ENCODE measurements at regions not wholly inside any gene's neighbourhood (a gene's known extent, or its start where the extent isn't known, plus 50 kb on each side); places are given as distances from the start of the nearest gene placed in this dataset.

DNA sequence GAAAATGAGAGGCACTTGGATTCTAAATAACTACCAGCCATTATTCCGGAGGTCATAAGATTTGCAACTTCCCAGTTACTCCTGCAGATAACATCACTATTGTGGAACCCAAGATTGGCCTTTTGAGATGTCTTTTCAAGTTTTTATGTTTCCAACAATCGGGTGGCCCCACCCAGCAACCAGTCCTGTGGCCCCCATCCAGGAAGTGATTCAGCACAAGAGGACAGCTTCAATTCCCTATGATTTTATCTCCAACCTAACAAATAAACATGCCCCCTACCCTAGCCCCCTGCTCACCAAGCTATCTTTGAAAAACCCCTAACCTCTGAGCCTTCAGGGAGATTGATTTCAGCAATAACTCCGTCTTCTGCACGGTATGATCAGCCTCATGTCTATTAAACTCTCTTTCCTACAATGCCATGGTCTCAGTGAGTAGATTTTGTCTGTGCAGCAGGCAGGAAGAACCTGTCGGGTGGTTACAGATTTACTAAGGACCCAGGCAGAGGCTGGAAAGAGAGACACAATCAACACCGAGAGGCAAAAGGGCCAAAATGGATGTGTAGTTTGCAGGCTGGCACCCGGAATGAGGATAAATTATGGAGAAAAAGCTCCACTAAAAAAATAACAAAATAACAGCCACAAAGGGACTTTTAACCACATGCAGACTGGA, 83.9 kb upstream of the UNC5B start:
- no peaks in the 10 kb centered on the region for H3K4me1 ChIP-seq (ENCODE audit: low read depth, poor library complexity, severe bottlenecking)
- no peaks in the 10 kb centered on the region for H4K20me1 ChIP-seq (ENCODE audit: insufficient read depth)
- H3K4me2 ChIP-seq, result no peak overlapping the region
- H3K9ac ChIP-seq, result no peak overlapping the region
- TF ChIP-seq, protein P1, sequence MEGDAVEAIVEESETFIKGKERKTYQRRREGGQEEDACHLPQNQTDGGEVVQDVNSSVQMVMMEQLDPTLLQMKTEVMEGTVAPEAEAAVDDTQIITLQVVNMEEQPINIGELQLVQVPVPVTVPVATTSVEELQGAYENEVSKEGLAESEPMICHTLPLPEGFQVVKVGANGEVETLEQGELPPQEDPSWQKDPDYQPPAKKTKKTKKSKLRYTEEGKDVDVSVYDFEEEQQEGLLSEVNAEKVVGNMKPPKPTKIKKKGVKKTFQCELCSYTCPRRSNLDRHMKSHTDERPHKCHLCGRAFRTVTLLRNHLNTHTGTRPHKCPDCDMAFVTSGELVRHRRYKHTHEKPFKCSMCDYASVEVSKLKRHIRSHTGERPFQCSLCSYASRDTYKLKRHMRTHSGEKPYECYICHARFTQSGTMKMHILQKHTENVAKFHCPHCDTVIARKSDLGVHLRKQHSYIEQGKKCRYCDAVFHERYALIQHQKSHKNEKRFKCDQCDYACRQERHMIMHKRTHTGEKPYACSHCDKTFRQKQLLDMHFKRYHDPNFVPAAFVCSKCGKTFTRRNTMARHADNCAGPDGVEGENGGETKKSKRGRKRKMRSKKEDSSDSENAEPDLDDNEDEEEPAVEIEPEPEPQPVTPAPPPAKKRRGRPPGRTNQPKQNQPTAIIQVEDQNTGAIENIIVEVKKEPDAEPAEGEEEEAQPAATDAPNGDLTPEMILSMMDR (conservative IDR thresholded peaks at IDR 0.05; ENCODE audit: low read depth, low read length), result no peak
- no peaks in the 10 kb centered on the region for H3K36me3 ChIP-seq (ENCODE audit: insufficient read depth)
- H3K27me3 ChIP-seq (ENCODE audit: insufficient read depth, low read depth), result no peaks in the 10 kb centered on the region
- H3K4me3 ChIP-seq (IDR thresholded peaks at IDR 0.05; ENCODE audit: insufficient read depth, low read depth, low read length), result no peak overlapping the region
- H3K27ac ChIP-seq, result no peak overlapping the region
- H2AFZ ChIP-seq (ENCODE audit: low read depth), result no peak overlapping the region
- H3K79me2 ChIP-seq (ENCODE audit: insufficient read depth, low read depth), result no peaks in the 10 kb centered on the region

DNA sequence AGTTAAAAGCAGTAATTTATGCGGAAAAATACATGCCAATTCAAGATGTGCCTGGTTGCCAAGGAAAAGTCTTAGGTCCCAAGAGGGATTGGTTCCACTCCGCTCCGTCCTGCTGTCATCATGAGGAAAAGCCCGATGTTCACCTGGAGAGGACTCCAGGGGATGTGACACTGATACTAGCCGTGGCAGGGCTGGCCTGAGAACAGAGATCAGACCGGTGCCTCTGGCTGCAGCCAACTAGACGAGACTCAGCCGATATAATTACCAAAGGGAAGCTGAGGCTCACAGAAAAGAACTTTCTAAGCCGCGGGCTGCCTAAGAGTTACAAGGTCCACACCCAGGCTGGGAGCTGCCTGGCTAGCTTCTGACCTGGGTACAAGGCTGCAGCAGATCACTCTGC, 81.3 kb upstream of the UNC5B start:
- Histone ChIP-seq H3K79me2 (ENCODE audit: insufficient read depth, low read depth) (no peaks in the 10 kb centered on the region), H3K36me3 (ENCODE audit: insufficient read depth) (no peaks in the 10 kb centered on the region), H4K20me1 (ENCODE audit: insufficient read depth) (no peaks in the 10 kb centered on the region), H2AFZ (ENCODE audit: low read depth) (no peak overlapping the region), H3K27ac (no peak overlapping the region), H3K4me1 (ENCODE audit: low read depth, poor library complexity, severe bottlenecking) (no peaks in the 10 kb centered on the region), H3K9ac (no peak overlapping the region), H3K4me3 (IDR thresholded peaks at IDR 0.05; ENCODE audit: insufficient read depth, low read depth, low read length) (no peak overlapping the region), H3K27me3 (ENCODE audit: insufficient read depth, low read depth) (no peaks in the 10 kb centered on the region), H3K4me2 (no peak overlapping the region)
- TF ChIP-seq, protein P1 (conservative IDR thresholded peaks at IDR 0.05; ENCODE audit: low read depth, low read length), result no peak

DNA sequence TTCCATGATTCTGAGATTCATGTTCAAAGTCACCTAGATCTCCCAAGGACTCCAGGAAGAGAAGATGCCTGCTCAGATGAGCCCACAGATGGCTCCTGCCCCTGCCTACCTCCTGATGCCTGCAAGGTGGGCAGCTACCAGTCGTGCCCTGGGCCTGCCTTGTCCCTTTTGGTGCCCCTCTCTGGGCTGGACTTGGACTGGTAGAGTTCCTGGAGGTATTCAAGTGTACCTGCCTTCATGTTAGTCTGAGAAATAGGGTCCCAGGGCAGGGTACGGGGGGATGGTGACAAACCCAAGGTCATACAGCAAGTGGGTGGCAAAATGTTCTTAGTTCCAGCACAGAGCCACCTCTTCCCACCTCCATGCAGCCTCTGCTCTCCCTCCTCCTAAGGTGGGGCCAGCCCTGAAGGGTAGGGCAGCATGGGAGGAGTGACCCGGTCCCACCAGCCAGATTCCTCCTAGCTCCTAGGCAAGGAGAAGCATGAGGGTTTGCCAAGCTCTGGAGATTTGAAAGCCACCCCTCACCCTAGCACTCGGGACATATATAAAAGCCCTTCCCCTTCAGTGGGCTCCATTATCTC, 80.8 kb upstream of the UNC5B start:
- H4K20me1 ChIP-seq (ENCODE audit: insufficient read depth), result no peaks in the 10 kb centered on the region
- H3K4me3 ChIP-seq (IDR thresholded peaks at IDR 0.05; ENCODE audit: insufficient read depth, low read depth, low read length), result no peak overlapping the region
- no peaks in the 10 kb centered on the region for H3K36me3 ChIP-seq (ENCODE audit: insufficient read depth)
- TF ChIP-seq, protein P1 (conservative IDR thresholded peaks at IDR 0.05; ENCODE audit: low read depth, low read length), result no peak
- H3K9ac ChIP-seq, result no peak overlapping the region
- H3K79me2 ChIP-seq (ENCODE audit: insufficient read depth, low read depth), result no peaks in the 10 kb centered on the region
- H3K4me2 ChIP-seq, result no peak overlapping the region
- no peak overlapping the region for H3K27ac ChIP-seq
- no peaks in the 10 kb centered on the region for H3K4me1 ChIP-seq (ENCODE audit: low read depth, poor library complexity, severe bottlenecking)
- no peak overlapping the region for H2AFZ ChIP-seq (ENCODE audit: low read depth)
- H3K27me3 ChIP-seq (ENCODE audit: insufficient read depth, low read depth), result no peaks in the 10 kb centered on the region

DNA sequence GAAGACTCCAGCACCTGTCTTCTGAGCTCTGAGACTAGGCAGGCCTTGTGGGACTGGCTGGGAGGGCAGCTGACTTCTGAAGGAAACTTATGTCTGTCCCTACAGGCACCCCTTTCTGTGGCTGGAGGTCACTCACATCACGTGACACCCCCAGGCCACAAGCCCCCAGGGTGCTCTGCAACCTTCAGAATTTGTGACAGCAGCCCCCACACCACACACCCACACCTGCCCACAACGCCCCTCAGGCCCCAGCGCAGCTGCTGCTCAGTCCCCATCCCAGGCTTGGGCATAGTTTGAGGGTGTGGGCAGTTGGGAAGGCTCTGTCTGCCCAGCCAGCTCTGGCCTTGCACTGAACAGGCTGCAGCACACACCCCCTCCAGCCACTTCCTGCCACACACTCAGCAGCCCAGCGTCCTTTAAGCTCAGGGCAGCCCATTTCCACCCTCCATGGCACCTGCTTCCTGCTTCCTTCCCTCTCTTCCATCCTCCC, 80.0 kb upstream of the UNC5B start:
- H4K20me1 ChIP-seq (ENCODE audit: insufficient read depth), result no peaks in the 10 kb centered on the region
- H3K36me3 ChIP-seq (ENCODE audit: insufficient read depth), result no peaks in the 10 kb centered on the region
- no peak overlapping the region for H3K4me3 ChIP-seq (IDR thresholded peaks at IDR 0.05; ENCODE audit: insufficient read depth, low read depth, low read length)
- H3K4me2 ChIP-seq, result no peak overlapping the region
- no peaks in the 10 kb centered on the region for H3K27me3 ChIP-seq (ENCODE audit: insufficient read depth, low read depth)
- TF ChIP-seq, protein P1 (conservative IDR thresholded peaks at IDR 0.05; ENCODE audit: low read depth, low read length), result no peak
- no peak overlapping the region for H2AFZ ChIP-seq (ENCODE audit: low read depth)
- no peaks in the 10 kb centered on the region for H3K79me2 ChIP-seq (ENCODE audit: insufficient read depth, low read depth)
- H3K9ac ChIP-seq, result no peak overlapping the region
- H3K4me1 ChIP-seq (ENCODE audit: low read depth, poor library complexity, severe bottlenecking), result no peaks in the 10 kb centered on the region
- no peak overlapping the region for H3K27ac ChIP-seq

Data from KMS-11 (cell line).